GM23338 (cell line): ENCODE measurements at regions not wholly inside any gene's neighbourhood (a gene's known extent, or its start where the extent isn't known, plus 50 kb on each side); places are given as distances from the start of the nearest gene placed in this dataset.

Experiments used
- CTCF ChIP-seq, 2 experiments: fragments of 200-600 bp in 1 of 2; sonication (generic) in 1 of 2; conservative IDR thresholded peaks; 2 replicates each; pipeline versions ENCODE4 v1.5.1 to v1.6.1; 2016 to 2017; ENCODE audit warnings: antibody characterized with exemption in 2 of 2, low read depth in 2 of 2, mild to moderate bottlenecking in 2 of 2, moderate library complexity in 1 of 2
- EZH2 ChIP-seq: fragments of 200-600 bp; sonication (generic); IDR thresholded peaks from one replicate; pipeline ENCODE4 v1.8.0; 2017; ENCODE audit warnings: antibody characterized with exemption, mild to moderate bottlenecking, low read depth; ENCODE audit not compliant: unreplicated experiment

DNA sequence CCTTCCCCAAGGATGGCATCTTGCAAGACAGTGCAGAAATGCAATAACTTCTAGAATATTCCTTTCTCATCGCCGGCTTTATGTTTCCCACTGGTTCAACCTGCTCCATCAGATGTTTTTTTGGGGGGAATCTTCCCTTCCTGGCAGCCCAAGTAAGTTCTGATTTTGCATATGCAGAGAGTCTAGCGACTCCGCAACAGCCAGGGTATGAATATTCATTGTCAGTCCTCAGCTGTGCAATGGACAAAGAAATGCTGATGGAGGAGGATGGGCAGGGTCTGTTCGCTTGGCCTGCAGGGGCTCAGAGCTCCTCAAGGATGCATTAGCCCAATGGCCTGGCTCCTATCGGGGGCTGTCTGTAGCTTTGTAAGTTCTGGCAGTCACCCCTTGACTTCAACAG lies 358.8 kb upstream of the CCL2 start:
- TF ChIP-seq CTCF (conservative IDR thresholded peaks at IDR 0.05; ENCODE audit: low read depth in 2 of 2) = no peak
- no peak for TF ChIP-seq EZH2
